ENCODE measurements at regions not wholly inside any gene's neighbourhood (a gene's known extent, or its start where the extent isn't known, plus 50 kb on each side); places are given as distances from the start of the nearest gene placed in this dataset.

GRCh38 chr15:70470556-70471191 is 292.7 kb downstream of the UACA start:
- Histone ChIP-seq H4K20me1 (replicated peaks in 1 of 2; ENCODE audit: control insufficient read depth in 1 of 2, insufficient read depth in 2 of 2, low read length in 2 of 2) (no peaks in the 10 kb centered on the region), H3K79me1 (ENCODE audit: low read depth, low read length) (no peaks in the 10 kb centered on the region), H3K27ac (ENCODE audit: low read depth, low read length) (no peak overlapping the region), H3K9me3 (ENCODE audit: insufficient read depth in 2 of 2, low read depth in 1 of 2, low read length in 1 of 2) (no peaks in the 10 kb centered on the region), H3K14ac (ENCODE audit: insufficient read length) (no peak overlapping the region), H3K4me3 (ENCODE audit: extremely low read depth in 1 of 4, insufficient read depth in 2 of 4, low read depth in 3 of 4, low read length in 4 of 4) (no peak overlapping the region), H3K23me2 (ENCODE audit: low read depth, low read length) (no peaks in the 10 kb centered on the region), H2BK15ac (ENCODE audit: low read length) (no peak overlapping the region), H2AFZ (ENCODE audit: low read length) (no peak overlapping the region), H2BK20ac (ENCODE audit: low read length) (no peak overlapping the region), H4K91ac (replicated peaks; ENCODE audit: insufficient read length, low read length) (no peak overlapping the region), H3K56ac (replicated peaks; ENCODE audit: insufficient read length, low read depth, low read length) (no peak overlapping the region), H3K4me2 (ENCODE audit: insufficient read depth in 1 of 2, low read depth in 2 of 2, low read length in 2 of 2) (no peak overlapping the region), H4K8ac (ENCODE audit: extremely low read depth, insufficient read depth, low read length) (no peak overlapping the region), H2BK5ac (ENCODE audit: low read depth, low read length) (no peak overlapping the region), H2BK12ac (ENCODE audit: low read depth, low read length) (no peak overlapping the region), H3K4ac (replicated peaks; ENCODE audit: insufficient read length, low read depth, low read length) (no peak overlapping the region), H4K5ac (ENCODE audit: insufficient read length, low read depth, low read length) (no peak overlapping the region), H3K27me3 (replicated peaks in 1 of 4; ENCODE audit: control insufficient read depth in 3 of 4, extremely low read depth in 1 of 4, insufficient read depth in 3 of 4, low read length in 3 of 4) (no peaks in the 10 kb centered on the region), H3K36me3 (ENCODE audit: control insufficient read depth in 2 of 4, insufficient read depth in 4 of 4, low read length in 3 of 4) (no peaks in the 10 kb centered on the region), H2BK120ac (replicated peaks; ENCODE audit: low read depth, low read length) (no peak overlapping the region), H3K9ac (replicated peaks in 1 of 4; ENCODE audit: extremely low read depth in 1 of 4, low read depth in 3 of 4, low read length in 3 of 4) (no peak overlapping the region), H3K4me1 (replicated peaks in 1 of 4; ENCODE audit: control insufficient read depth in 3 of 4, insufficient read depth in 4 of 4, low read length in 3 of 4) (no peaks in the 10 kb centered on the region), H3K79me2 (ENCODE audit: control insufficient read depth in 1 of 2, insufficient read depth in 2 of 2, low read length in 2 of 2) (no peaks in the 10 kb centered on the region), H3K23ac (ENCODE audit: insufficient read length) (no peak overlapping the region), H2AK5ac (ENCODE audit: low read depth, low read length) (no peak overlapping the region), H3K18ac (ENCODE audit: extremely low read depth, low read length) (no peak overlapping the region)
- ChIA-PET CTCF (ENCODE audit: partially characterized antibody) (interaction anchor here (0.6 to 9.1 kb wide), 8 partner anchors 7 to 518 kb away, joined by 3 to 65 read pairs (median 3); no protein-coding TSS in a partner anchor), POLR2A (ENCODE audit: partially characterized antibody) (no interaction called here)
- no peak for DNase-seq (ENCODE audit: low read depth in 1 of 2, low spot score in 2 of 2)
- no peak for FAIRE-seq
- no peak for TF ChIP-seq SRF (IDR thresholded peaks at IDR 0.05; ENCODE audit: low read depth, low read length)
- TF ChIP-seq EZH2 (IDR thresholded peaks at IDR 0.05; ENCODE audit: low read depth, low read length, severe bottlenecking) = no peak
- TF ChIP-seq BACH1 (IDR thresholded peaks at IDR 0.05; ENCODE audit: low read length) = no peak
- TF ChIP-seq, protein P1, sequence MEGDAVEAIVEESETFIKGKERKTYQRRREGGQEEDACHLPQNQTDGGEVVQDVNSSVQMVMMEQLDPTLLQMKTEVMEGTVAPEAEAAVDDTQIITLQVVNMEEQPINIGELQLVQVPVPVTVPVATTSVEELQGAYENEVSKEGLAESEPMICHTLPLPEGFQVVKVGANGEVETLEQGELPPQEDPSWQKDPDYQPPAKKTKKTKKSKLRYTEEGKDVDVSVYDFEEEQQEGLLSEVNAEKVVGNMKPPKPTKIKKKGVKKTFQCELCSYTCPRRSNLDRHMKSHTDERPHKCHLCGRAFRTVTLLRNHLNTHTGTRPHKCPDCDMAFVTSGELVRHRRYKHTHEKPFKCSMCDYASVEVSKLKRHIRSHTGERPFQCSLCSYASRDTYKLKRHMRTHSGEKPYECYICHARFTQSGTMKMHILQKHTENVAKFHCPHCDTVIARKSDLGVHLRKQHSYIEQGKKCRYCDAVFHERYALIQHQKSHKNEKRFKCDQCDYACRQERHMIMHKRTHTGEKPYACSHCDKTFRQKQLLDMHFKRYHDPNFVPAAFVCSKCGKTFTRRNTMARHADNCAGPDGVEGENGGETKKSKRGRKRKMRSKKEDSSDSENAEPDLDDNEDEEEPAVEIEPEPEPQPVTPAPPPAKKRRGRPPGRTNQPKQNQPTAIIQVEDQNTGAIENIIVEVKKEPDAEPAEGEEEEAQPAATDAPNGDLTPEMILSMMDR (IDR thresholded peaks at IDR 0.05; ENCODE audit: control extremely low read depth in 1 of 3, insufficient read depth in 1 of 3, low read depth in 1 of 3, low read length in 3 of 3) = no peak
- TF ChIP-seq SP4 (IDR thresholded peaks at IDR 0.05; ENCODE audit: low read length) = no peak
- no peak for TF ChIP-seq CBX5 (IDR thresholded peaks at IDR 0.05; ENCODE audit: low read depth, low read length)
- 70% methylated on average over 7 of the region's 7 CpGs; no CpG with 5 or more reads in 1 of the 2 experiments for WGBS, 2 experiments (ENCODE audit: extremely low coverage in 1 of 2, insufficient coverage in 1 of 2, insufficient read length in 1 of 2, insufficient replicate concordance in 2 of 2, low coverage in 1 of 2, low lambda C conversion rate in 2 of 2, missing lambda C conversion rate in 1 of 2)

Data from H1 (cell line).